ENCODE measurements at regions not wholly inside any gene's neighbourhood (a gene's known extent, or its start where the extent isn't known, plus 50 kb on each side); places are given as distances from the start of the nearest gene placed in this dataset.

- H3K4me1 Mint-ChIP-seq: peaks cover 11 to 16% of the 10 kb centered on the region in 2 experiments
- Histone ChIP-seq H2BK15ac (ENCODE audit: low read depth, low read length) (no peak overlapping the region), H2AK5ac (ENCODE audit: insufficient read length, low read length) (no peak overlapping the region), H3K27me3 (ENCODE audit: insufficient read depth, low read length) (no peaks in the 10 kb centered on the region), H3K79me1 (ENCODE audit: insufficient read depth, low read depth, low read length, poor library complexity, severe bottlenecking) (no peaks in the 10 kb centered on the region), H3K23me2 (ENCODE audit: insufficient read length, low read depth, low read length, poor library complexity, severe bottlenecking) (no peaks in the 10 kb centered on the region), H3K18ac (ENCODE audit: insufficient read length, low read depth, low read length) (no peak overlapping the region), H3K9ac (ENCODE audit: extremely low read depth, insufficient read length, low read length) (no peak overlapping the region), H3K27ac (ENCODE audit: insufficient read length, low read depth, low read length) (no peak overlapping the region), H2AFZ (ENCODE audit: low read length) (no peak overlapping the region), H3K14ac (ENCODE audit: insufficient read depth, low read length) (no peak overlapping the region), H4K20me1 (ENCODE audit: control insufficient read depth, insufficient read depth, insufficient read length) (no peaks in the 10 kb centered on the region), H3T11ph (ENCODE audit: low read length) (no peak overlapping the region), H3K79me2 (ENCODE audit: insufficient read depth, low read length) (no peaks in the 10 kb centered on the region), H2BK120ac (ENCODE audit: low read depth, low read length, poor library complexity, severe bottlenecking) (no peak overlapping the region), H4K5ac (ENCODE audit: insufficient read length, low read depth, low read length) (no peak overlapping the region), H4K91ac (ENCODE audit: insufficient read length, low read depth, low read length) (no peak overlapping the region), H3K4ac (ENCODE audit: low read depth, low read length) (no peak overlapping the region), H2BK20ac (ENCODE audit: low read depth, low read length, poor library complexity, severe bottlenecking) (no peak overlapping the region), H4K8ac (replicated peaks; ENCODE audit: insufficient read length, low read depth, low read length) (no peak overlapping the region), H2BK5ac (ENCODE audit: insufficient read length, low read length) (no peak overlapping the region), H3K9me3 (ENCODE audit: control insufficient read depth, low read depth, low read length) (no peaks in the 10 kb centered on the region), H3K4me2 (ENCODE audit: insufficient read depth, insufficient read length, low read length) (no peak overlapping the region), H3K23ac (ENCODE audit: insufficient read length, low read depth, low read length) (no peak overlapping the region), H2BK12ac (ENCODE audit: insufficient read length, low read depth, low read length) (no peak overlapping the region), H3K4me1 (ENCODE audit: insufficient read depth, low read length) (peaks cover 2% of the 10 kb centered on the region; the same call in 1 of the 2 replicates), H3K56ac (ENCODE audit: insufficient read length, low read depth, low read length) (no peak overlapping the region)
- H3K27ac Mint-ChIP-seq: no peak overlapping the region
- H3K27me3 Mint-ChIP-seq (ENCODE audit: low read depth): no peaks in the 10 kb centered on the region
- no peak overlapping the region for H3K4me3 Mint-ChIP-seq
- no peak for TF ChIP-seq CTCF (conservative IDR thresholded peaks at IDR 0.05)
- H3K9me3 Mint-ChIP-seq: no peaks in the 10 kb centered on the region
- no peak for DNase-seq
- H3K36me3 Mint-ChIP-seq (ENCODE audit: insufficient read depth in 1 of 3, low read depth in 3 of 3): no peaks in the 10 kb centered on the region
- WGBS (ENCODE audit: extremely low coverage, insufficient read length, low lambda C conversion rate): no CpG with 5 or more reads among the region's 5 CpGs
Observed at GRCh38 chr6:12610862-12611261, 105.7 kb upstream of the PHACTR1 start.

All from H9 (cell line).